MM.1S (cell line): ENCODE measurements at regions not wholly inside any gene's neighbourhood (a gene's known extent, or its start where the extent isn't known, plus 50 kb on each side); places are given as distances from the start of the nearest gene placed in this dataset.

ENCODE experiments used
- DNase-seq: peaks from one replicate; pipeline ENCODE4 v3.0.0-alpha.2; 2015
- H2AFZ ChIP-seq: fragments of 300-600 bp; sonication (generic); 2 replicates; pipeline ENCODE4 v1.6.0; 2016; ENCODE audit warnings: antibody characterized with exemption, low read length
- H3F3A ChIP-seq: fragments of 300-600 bp; sonication (generic); 2 replicates; pipeline ENCODE4 v1.6.1; 2016; ENCODE audit warnings: mild to moderate bottlenecking, antibody characterized with exemption, low read length, moderate library complexity, mixed read lengths; ENCODE audit not compliant: insufficient read depth
- H3K27ac ChIP-seq: fragments of 300-600 bp; sonication (generic); 2 replicates; pipeline ENCODE4 v1.5.1; 2016; ENCODE audit warnings: mild to moderate bottlenecking, low read length
- H3K27me3 ChIP-seq: fragments of 300-600 bp; sonication (generic); replicated peaks from 2 replicates; pipeline ENCODE4 v1.6.0; 2016; ENCODE audit warnings: low read length; ENCODE audit not compliant: insufficient read depth
- H3K36me3 ChIP-seq: fragments of 300-600 bp; sonication (generic); replicated peaks from 2 replicates; pipeline ENCODE4 v1.6.1; 2016; ENCODE audit warnings: mild to moderate bottlenecking, low read length, mixed read lengths; ENCODE audit not compliant: insufficient read depth
- H3K4me1 ChIP-seq: fragments of 300-600 bp; sonication (generic); 2 replicates; pipeline ENCODE4 v1.6.1; 2016; ENCODE audit warnings: low read length, mixed read lengths
- H3K4me2 ChIP-seq: fragments of 300-600 bp; sonication (generic); 2 replicates; pipeline ENCODE4 v1.6.0; 2016; ENCODE audit warnings: low read depth, low read length
- H3K4me3 ChIP-seq: fragments of 300-600 bp; sonication (generic); 2 replicates; pipeline ENCODE4 v1.5.1; 2016; ENCODE audit warnings: low read length, mixed read lengths
- H3K79me2 ChIP-seq: fragments of 300-600 bp; sonication (generic); 2 replicates; pipeline ENCODE4 v1.6.1; 2016; ENCODE audit warnings: mixed run types, low read length, mixed read lengths
- H3K9ac ChIP-seq: fragments of 300-600 bp; sonication (generic); 2 replicates; pipeline ENCODE4 v1.6.1; 2016; ENCODE audit warnings: low read length, mixed read lengths
- H3K9me2 ChIP-seq: fragments of 300-600 bp; sonication (generic); replicated peaks from 2 replicates; pipeline ENCODE4 v1.6.1; 2016; ENCODE audit warnings: mild to moderate bottlenecking, low read length, mixed read lengths; ENCODE audit not compliant: insufficient read depth
- H3K9me3 ChIP-seq: fragments of 300-600 bp; sonication (generic); replicated peaks from 2 replicates; pipeline ENCODE4 v1.6.1; 2016; ENCODE audit warnings: mild to moderate bottlenecking, low read length, mixed read lengths; ENCODE audit not compliant: insufficient read depth
- H4K20me1 ChIP-seq: fragments of 300-600 bp; sonication (generic); 2 replicates; pipeline ENCODE4 v1.6.1; 2016; ENCODE audit warnings: mild to moderate bottlenecking, low read length, moderate library complexity, mixed read lengths; ENCODE audit not compliant: insufficient read depth
- EZH2 ChIP-seq: fragments of 300-600 bp; sonication (generic); optimal IDR thresholded peaks from 2 replicates; pipeline ENCODE3; 2017; ENCODE audit warnings: low read depth, mild to moderate bottlenecking, antibody characterized with exemption, low read length, mixed read lengths
- EZH2phosphoT487 ChIP-seq: fragments of 300-600 bp; sonication (generic); IDR thresholded peaks from 2 replicates; pipeline ENCODE4 v1.6.1; 2018; ENCODE audit warnings: antibody characterized with exemption, low read length
- TF ChIP-seq, protein P1 (sequence below): fragments of 300-600 bp; sonication (generic); IDR thresholded peaks from 2 replicates; pipeline ENCODE4 v1.5.1; 2016; ENCODE audit warnings: antibody characterized with exemption, low read length, mixed read lengths

GRCh38 chr18:43826215-43826614 lies 548.9 kb upstream of the SYT4 start:
- DNase-seq: peak; percentile 16
- Histone ChIP-seq H3K79me2 (no peaks in the 10 kb centered on the region), H3K36me3 (no peaks in the 10 kb centered on the region), H3F3A (no peaks in the 10 kb centered on the region), H3K4me1 (no peaks in the 10 kb centered on the region), H4K20me1 (no peaks in the 10 kb centered on the region), H3K27me3 (no peaks in the 10 kb centered on the region), H3K9me3 (no peaks in the 10 kb centered on the region), H3K9me2 (no peaks in the 10 kb centered on the region), H2AFZ (no peak overlapping the region), H3K27ac (no peak overlapping the region), H3K4me2 (no peak overlapping the region), H3K9ac (no peak overlapping the region), H3K4me3 (no peak overlapping the region)
- TF ChIP-seq, protein P1, sequence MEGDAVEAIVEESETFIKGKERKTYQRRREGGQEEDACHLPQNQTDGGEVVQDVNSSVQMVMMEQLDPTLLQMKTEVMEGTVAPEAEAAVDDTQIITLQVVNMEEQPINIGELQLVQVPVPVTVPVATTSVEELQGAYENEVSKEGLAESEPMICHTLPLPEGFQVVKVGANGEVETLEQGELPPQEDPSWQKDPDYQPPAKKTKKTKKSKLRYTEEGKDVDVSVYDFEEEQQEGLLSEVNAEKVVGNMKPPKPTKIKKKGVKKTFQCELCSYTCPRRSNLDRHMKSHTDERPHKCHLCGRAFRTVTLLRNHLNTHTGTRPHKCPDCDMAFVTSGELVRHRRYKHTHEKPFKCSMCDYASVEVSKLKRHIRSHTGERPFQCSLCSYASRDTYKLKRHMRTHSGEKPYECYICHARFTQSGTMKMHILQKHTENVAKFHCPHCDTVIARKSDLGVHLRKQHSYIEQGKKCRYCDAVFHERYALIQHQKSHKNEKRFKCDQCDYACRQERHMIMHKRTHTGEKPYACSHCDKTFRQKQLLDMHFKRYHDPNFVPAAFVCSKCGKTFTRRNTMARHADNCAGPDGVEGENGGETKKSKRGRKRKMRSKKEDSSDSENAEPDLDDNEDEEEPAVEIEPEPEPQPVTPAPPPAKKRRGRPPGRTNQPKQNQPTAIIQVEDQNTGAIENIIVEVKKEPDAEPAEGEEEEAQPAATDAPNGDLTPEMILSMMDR: no peak
- TF ChIP-seq EZH2 (no peak), EZH2phosphoT487 (no peak)

- Histone ChIP-seq H3K9me2 (no peaks in the 10 kb centered on the region), H3K4me3 (no peak overlapping the region), H3K9me3 (no peaks in the 10 kb centered on the region), H3F3A (no peaks in the 10 kb centered on the region), H3K4me2 (no peak overlapping the region), H3K36me3 (no peaks in the 10 kb centered on the region), H3K27ac (no peak overlapping the region), H2AFZ (no peak overlapping the region), H3K27me3 (no peaks in the 10 kb centered on the region), H3K79me2 (no peaks in the 10 kb centered on the region), H4K20me1 (no peaks in the 10 kb centered on the region), H3K9ac (no peak overlapping the region), H3K4me1 (no peaks in the 10 kb centered on the region)
- TF ChIP-seq EZH2phosphoT487 (no peak), EZH2 (no peak)
- TF ChIP-seq, protein P1: no peak
- no peak for DNase-seq
Observed at GRCh38 chr18:43827311-43827710, 550.0 kb upstream of the SYT4 start.

- no peaks in the 10 kb centered on the region for H4K20me1 ChIP-seq
- H3K36me3 ChIP-seq: no peaks in the 10 kb centered on the region
- H2AFZ ChIP-seq: no peak overlapping the region
- H3K4me3 ChIP-seq: no peak overlapping the region
- TF ChIP-seq, protein P1: no peak
- TF ChIP-seq EZH2phosphoT487: no peak
- no peaks in the 10 kb centered on the region for H3K9me2 ChIP-seq
- H3F3A ChIP-seq: no peaks in the 10 kb centered on the region
- H3K9ac ChIP-seq: no peak overlapping the region
- no peaks in the 10 kb centered on the region for H3K27me3 ChIP-seq
- H3K9me3 ChIP-seq: no peaks in the 10 kb centered on the region
- no peak for DNase-seq
- H3K4me1 ChIP-seq: no peaks in the 10 kb centered on the region
- no peak overlapping the region for H3K4me2 ChIP-seq
- H3K79me2 ChIP-seq: no peaks in the 10 kb centered on the region
- no peak overlapping the region for H3K27ac ChIP-seq
Observed at GRCh38 chr18:43830303-43830702, 553.0 kb upstream of the SYT4 start.
